OCI-LY1 (cell line): ENCODE measurements at regions not wholly inside any gene's neighbourhood (a gene's known extent, or its start where the extent isn't known, plus 50 kb on each side); places are given as distances from the start of the nearest gene placed in this dataset.

Experiments
- H2AFZ ChIP-seq: fragments of 200-600 bp; sonication (generic), shearing (Covaris generic); 2 replicates; pipeline ENCODE4 v1.6.0; 2014; ENCODE audit warnings: antibody characterized with exemption, mild to moderate bottlenecking, low read length
- H3F3A ChIP-seq: fragments of 200-600 bp; sonication (generic), shearing (Covaris generic); 2 replicates; pipeline ENCODE4 v1.6.0; 2014; ENCODE audit warnings: mild to moderate bottlenecking, antibody characterized with exemption, low read length, moderate library complexity; ENCODE audit not compliant: insufficient read depth
- H3K27ac ChIP-seq: fragments of 200-600 bp; sonication (generic); 2 replicates; pipeline ENCODE4 v1.5.1; 2014; ENCODE audit warnings: low read length, mixed run types, mild to moderate bottlenecking, low read depth; ENCODE audit not compliant: poor library complexity, severe bottlenecking
- H3K27me3 ChIP-seq: fragments of 200-600 bp; sonication (generic); 2 replicates; pipeline ENCODE4 v1.6.0; 2014; ENCODE audit warnings: antibody characterized with exemption, mild to moderate bottlenecking, low read length, moderate library complexity; ENCODE audit not compliant: insufficient read depth
- H3K36me3 ChIP-seq: fragments of 200-600 bp; sonication (generic); 2 replicates; pipeline ENCODE4 v1.6.1; 2014; ENCODE audit warnings: mild to moderate bottlenecking, antibody characterized with exemption, low read length, moderate library complexity, mixed read lengths; ENCODE audit not compliant: insufficient read depth
- H3K4me1 ChIP-seq: fragments of 200-600 bp; sonication (generic); 2 replicates; pipeline ENCODE4 v1.5.1; 2014; ENCODE audit warnings: mild to moderate bottlenecking, low read length, moderate library complexity; ENCODE audit not compliant: insufficient read depth, severe bottlenecking
- H3K4me2 ChIP-seq: fragments of 200-600 bp; sonication (generic), shearing (Covaris generic); 2 replicates; pipeline ENCODE4 v1.6.1; 2014; ENCODE audit warnings: low read length
- H3K4me3 ChIP-seq: fragments of 200-600 bp; sonication (generic); 2 replicates; pipeline ENCODE4 v1.5.1; 2014; ENCODE audit warnings: low read length, low read depth, mild to moderate bottlenecking, mixed read lengths; ENCODE audit not compliant: poor library complexity, severe bottlenecking
- H3K79me2 ChIP-seq: fragments of 200-600 bp; shearing (Covaris generic); 2 replicates; pipeline ENCODE4 v1.6.1; 2016; ENCODE audit warnings: mixed run types, low read length, mixed read lengths; ENCODE audit not compliant: insufficient read depth
- H3K9ac ChIP-seq: fragments of 200-600 bp; sonication (generic), shearing (Covaris generic); 2 replicates; pipeline ENCODE4 v1.6.1; 2014; ENCODE audit warnings: mild to moderate bottlenecking, low read length, mixed read lengths
- H3K9me2 ChIP-seq: fragments of 200-600 bp; sonication (generic), shearing (Covaris generic); 2 replicates; pipeline ENCODE4 v1.6.1; 2014; ENCODE audit warnings: low read depth, mild to moderate bottlenecking, low read length, mixed read lengths
- H3K9me3 ChIP-seq: fragments of 200-600 bp; shearing (Covaris generic); 2 replicates; pipeline ENCODE4 v1.6.1; 2014; ENCODE audit warnings: low read length, mixed read lengths
- H4K20me1 ChIP-seq: fragments of 200-600 bp; sonication (generic), shearing (Covaris generic); 2 replicates; pipeline ENCODE4 v1.6.0; 2016; ENCODE audit warnings: mild to moderate bottlenecking, low read length; ENCODE audit not compliant: insufficient read depth
- CTCF ChIP-seq: fragments of 200-600 bp; sonication (generic), shearing (Covaris generic); IDR thresholded peaks from 2 replicates; pipeline ENCODE4 v1.5.1; 2017; ENCODE audit warnings: mild to moderate bottlenecking, antibody characterized with exemption, low read length, moderate library complexity, mixed read lengths
- EZH2 ChIP-seq: fragments of 200-600 bp; sonication (generic), shearing (Covaris generic); IDR thresholded peaks from 2 replicates; pipeline ENCODE4 v1.8.0; 2017; ENCODE audit warnings: borderline replicate concordance, mixed run types, mild to moderate bottlenecking, antibody characterized with exemption, low read length, moderate library complexity, mixed read lengths

GRCh38 chr4:12846368-12846767 is 637.8 kb downstream of the RAB28 start:
- Histone ChIP-seq H3K4me2 (no peak overlapping the region), H3K79me2 (no peaks in the 10 kb centered on the region), H3K27ac (no peak overlapping the region), H3K4me1 (no peaks in the 10 kb centered on the region), H3F3A (no peaks in the 10 kb centered on the region), H3K9me3 (no peaks in the 10 kb centered on the region), H3K9ac (no peak overlapping the region), H3K9me2 (no peaks in the 10 kb centered on the region), H3K4me3 (no peak overlapping the region), H2AFZ (no peak overlapping the region), H3K27me3 (no peaks in the 10 kb centered on the region), H4K20me1 (no peaks in the 10 kb centered on the region), H3K36me3 (no peaks in the 10 kb centered on the region)
- TF ChIP-seq CTCF (no peak), EZH2 (no peak)

- Histone ChIP-seq H3K27me3 (no peaks in the 10 kb centered on the region), H3K9me3 (no peaks in the 10 kb centered on the region), H3K4me3 (no peak overlapping the region), H3K27ac (no peak overlapping the region), H3K9ac (no peak overlapping the region), H3K79me2 (no peaks in the 10 kb centered on the region), H3K36me3 (no peaks in the 10 kb centered on the region), H3F3A (no peaks in the 10 kb centered on the region), H3K4me2 (no peak overlapping the region), H2AFZ (no peak overlapping the region), H3K9me2 (no peaks in the 10 kb centered on the region), H3K4me1 (no peaks in the 10 kb centered on the region), H4K20me1 (no peaks in the 10 kb centered on the region)
- TF ChIP-seq CTCF (no peak), EZH2 (no peak)
Measured at GRCh38 chr4:12844141-12844540, 640.0 kb downstream of the RAB28 start.

- H3K4me1 ChIP-seq, result no peaks in the 10 kb centered on the region
- H3K4me3 ChIP-seq, result no peak overlapping the region
- H3K9me3 ChIP-seq, result no peaks in the 10 kb centered on the region
- no peak overlapping the region for H3K27ac ChIP-seq
- H3K9ac ChIP-seq, result no peak overlapping the region
- H3F3A ChIP-seq, result no peaks in the 10 kb centered on the region
- no peaks in the 10 kb centered on the region for H3K9me2 ChIP-seq
- no peak overlapping the region for H2AFZ ChIP-seq
- H3K79me2 ChIP-seq, result no peaks in the 10 kb centered on the region
- H3K27me3 ChIP-seq, result no peaks in the 10 kb centered on the region
- TF ChIP-seq CTCF (no peak), EZH2 (no peak)
- no peaks in the 10 kb centered on the region for H3K36me3 ChIP-seq
- no peaks in the 10 kb centered on the region for H4K20me1 ChIP-seq
- H3K4me2 ChIP-seq, result no peak overlapping the region
Measured at GRCh38 chr4:12827966-12828365, 656.2 kb downstream of the RAB28 start.
